ENCODE measurements at regions not wholly inside any gene's neighbourhood (a gene's known extent, or its start where the extent isn't known, plus 50 kb on each side); places are given as distances from the start of the nearest gene placed in this dataset.
"Not testable (repeated sequence)": the region's sequence is repeated elsewhere in the genome, so short reads cannot be mapped to it uniquely, and the experiment has no call there.

DNA sequence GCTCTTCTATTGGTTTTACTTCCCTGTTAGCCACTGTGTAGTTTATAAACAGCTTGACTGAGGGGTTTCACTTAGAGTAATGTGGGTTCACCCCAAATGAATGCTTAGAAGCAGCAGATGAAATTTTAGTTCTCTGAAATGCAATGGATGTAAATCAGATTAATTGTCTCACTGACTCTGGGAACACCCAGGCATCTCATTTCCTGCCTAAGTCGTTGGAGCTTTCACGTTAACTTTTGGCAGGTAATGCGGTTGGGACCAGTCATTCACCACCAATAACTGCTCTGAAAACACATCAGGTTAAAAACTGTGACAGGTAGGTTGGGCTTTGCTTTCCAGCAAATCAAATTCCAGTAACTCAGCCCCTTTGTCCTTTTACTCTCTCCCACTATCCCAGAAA lies 775.4 kb downstream of the NTRK3 start:
- H3K36me3 ChIP-seq (replicated peaks): no peaks in the 10 kb centered on the region
- 0 out of 2 replicates have a peak, but pooled peaks cover 4% of the 10 kb centered on the region for H3K9me3 ChIP-seq
- in situ Hi-C loops (cut with MboI; ENCODE audit: low sequenced_read_pairs): no loop called here
- no peaks in the 10 kb centered on the region for H3K4me1 ChIP-seq
- no peak for DNase-seq (ENCODE audit: low spot score in 2 of 2)
- no peak overlapping the region for H3K4me3 ChIP-seq
- no peaks in the 10 kb centered on the region for H3K27me3 ChIP-seq (ENCODE audit: low read depth)

DNA sequence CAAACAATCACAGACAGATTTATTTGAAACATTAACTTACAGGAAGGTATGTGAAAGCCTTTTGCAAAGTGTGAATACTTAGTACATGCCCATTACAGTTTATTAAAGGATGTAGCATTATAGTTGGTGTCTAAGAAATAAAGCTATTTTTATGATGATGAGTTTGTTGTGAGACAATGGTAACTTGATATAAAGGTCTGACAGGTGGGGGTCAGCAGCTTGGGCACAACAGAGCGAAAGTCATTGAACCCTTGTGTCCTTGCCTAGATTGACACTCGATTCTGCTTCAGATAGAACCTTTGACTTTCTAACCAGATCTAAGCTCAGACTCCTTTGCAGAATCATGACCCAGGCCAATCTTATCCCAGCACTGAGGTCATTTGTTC lies 777.9 kb downstream of the NTRK3 start:
- in situ Hi-C loops (cut with MboI; ENCODE audit: low sequenced_read_pairs): no loop called here
- no peaks in the 10 kb centered on the region for H3K9me3 ChIP-seq
- H3K36me3 ChIP-seq (replicated peaks): no peaks in the 10 kb centered on the region
- H3K27me3 ChIP-seq (ENCODE audit: low read depth): no peaks in the 10 kb centered on the region
- H3K4me1 ChIP-seq: no peaks in the 10 kb centered on the region
- DNase-seq (ENCODE audit: low spot score in 2 of 2): no peak
- no peak overlapping the region for H3K4me3 ChIP-seq

DNA sequence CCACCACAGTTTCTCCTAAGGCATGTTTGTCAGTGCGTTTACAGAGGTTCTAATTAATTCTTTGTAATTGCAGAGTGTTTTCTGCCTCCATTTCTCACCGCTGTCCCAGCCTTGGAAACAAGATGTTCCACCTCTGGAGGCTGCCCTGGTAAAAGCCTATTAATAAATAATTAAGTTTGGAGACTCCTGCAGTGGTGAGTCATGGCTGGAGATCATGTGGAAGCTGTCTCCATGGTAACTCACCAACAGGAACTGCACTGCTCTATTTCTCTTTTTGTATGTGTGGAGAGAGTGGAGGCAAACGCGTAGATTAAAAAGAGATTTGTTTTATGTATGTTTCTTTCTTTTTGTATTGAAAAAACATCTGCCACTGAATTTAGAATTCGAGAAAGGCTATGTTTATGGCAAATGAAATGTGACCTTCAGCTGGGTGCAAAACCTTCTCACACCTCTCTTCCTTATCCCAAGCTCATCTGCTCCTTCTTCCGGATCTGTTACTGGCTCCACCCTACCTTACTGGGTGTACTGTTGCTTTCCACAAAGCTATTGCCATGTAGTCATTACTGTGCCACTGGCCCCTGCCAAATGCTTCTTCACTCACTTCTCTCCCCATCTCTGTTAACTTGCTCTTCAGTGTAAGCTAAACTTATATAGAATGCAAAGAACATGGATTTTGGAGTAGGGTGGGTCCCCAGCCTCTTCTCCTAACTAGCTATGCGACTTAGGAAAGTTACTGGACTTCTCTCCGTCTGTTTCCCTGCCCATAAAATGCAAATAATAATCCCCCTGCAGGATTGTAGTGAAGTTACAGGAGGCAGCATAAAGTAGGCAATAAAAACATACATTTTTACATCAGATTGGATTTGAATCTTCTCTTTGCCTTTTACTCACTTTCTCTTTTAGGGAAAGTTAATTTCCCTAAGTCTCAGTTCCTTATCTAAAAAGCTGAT lies 778.5 kb downstream of the NTRK3 start:
- no peaks in the 10 kb centered on the region for H3K27me3 ChIP-seq (ENCODE audit: low read depth)
- H3K4me3 ChIP-seq: no peak overlapping the region
- H3K4me1 ChIP-seq: no peaks in the 10 kb centered on the region
- H3K9me3 ChIP-seq: no peaks in the 10 kb centered on the region
- no peaks in the 10 kb centered on the region for H3K36me3 ChIP-seq (replicated peaks)
- in situ Hi-C loops (cut with MboI; ENCODE audit: low sequenced_read_pairs): no loop called here
- no peak for DNase-seq (ENCODE audit: low spot score in 2 of 2)

DNA sequence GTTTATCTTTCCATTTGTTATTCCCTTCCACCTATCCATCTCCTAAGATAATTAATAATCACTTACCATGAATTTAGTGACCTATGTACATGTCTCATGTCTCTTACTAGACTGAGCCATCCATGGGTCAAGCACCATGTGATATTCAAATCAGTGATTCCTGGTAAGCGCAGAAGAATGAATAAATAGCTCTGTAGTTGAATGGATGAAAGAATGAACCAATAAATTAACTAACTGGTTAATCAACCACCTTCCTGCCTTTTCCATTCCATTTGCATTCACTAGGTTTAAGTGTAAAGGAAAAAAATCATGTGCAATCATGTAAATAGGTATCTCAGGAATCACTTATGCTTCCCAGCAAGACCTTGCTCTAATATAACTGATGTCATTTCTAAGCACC lies 779.5 kb downstream of the NTRK3 start:
- no peak for DNase-seq (ENCODE audit: low spot score in 2 of 2)
- Histone ChIP-seq H3K27me3 (ENCODE audit: low read depth) (no peaks in the 10 kb centered on the region), H3K9me3 (no peaks in the 10 kb centered on the region), H3K4me3 (no peak overlapping the region), H3K4me1 (no peaks in the 10 kb centered on the region), H3K36me3 (replicated peaks) (no peaks in the 10 kb centered on the region)
- in situ Hi-C loops (cut with MboI; ENCODE audit: low sequenced_read_pairs): no loop called here

DNA sequence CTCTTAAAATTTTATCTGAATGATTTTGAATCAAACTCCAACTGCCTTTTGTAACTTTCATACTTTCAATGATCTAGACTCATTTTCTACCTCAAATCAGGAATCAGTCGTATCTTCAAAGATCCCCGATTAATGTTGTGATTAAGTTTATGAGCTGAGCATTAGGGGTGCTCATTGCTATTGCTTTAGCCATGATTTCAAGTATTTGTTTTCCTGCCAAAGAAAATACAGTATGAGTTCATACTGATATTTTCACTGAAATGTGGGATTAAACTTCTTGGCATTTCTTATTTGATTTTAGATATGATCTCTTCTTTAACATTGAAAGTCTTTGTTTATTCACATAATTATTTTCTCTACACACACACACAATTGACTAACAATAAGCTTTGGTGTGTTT lies 785.6 kb downstream of the NTRK3 start:
- Histone ChIP-seq H3K36me3 (replicated peaks) (no peaks in the 10 kb centered on the region), H3K4me3 (no peak overlapping the region), H3K9me3 (no peaks in the 10 kb centered on the region; the same call in 1 of the 2 replicates), H3K27me3 (ENCODE audit: low read depth) (no peaks in the 10 kb centered on the region), H3K4me1 (no peaks in the 10 kb centered on the region)
- in situ Hi-C loops (cut with MboI; ENCODE audit: low sequenced_read_pairs): no loop called here
- DNase-seq (ENCODE audit: low spot score in 2 of 2): no peak

DNA sequence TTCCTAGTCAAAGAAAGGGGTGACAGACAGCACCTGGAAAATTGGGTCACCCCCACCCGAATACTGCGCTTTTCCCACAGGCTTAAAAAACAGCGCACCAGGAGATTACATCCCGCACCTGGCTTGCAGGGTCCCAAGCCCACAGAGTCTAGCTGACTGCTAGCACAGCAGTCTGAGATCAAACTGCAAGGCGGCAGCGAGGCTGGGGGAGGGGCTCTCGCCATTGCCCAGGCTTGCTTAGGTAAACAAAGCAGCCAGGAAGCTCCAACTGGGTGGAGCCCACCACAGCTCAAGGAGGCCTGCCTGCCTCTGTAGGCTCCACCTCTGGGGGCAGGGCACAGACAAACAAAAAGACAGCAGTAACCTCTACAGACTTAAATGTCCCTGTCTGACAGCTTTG lies 792.6 kb downstream of the NTRK3 start:
- H3K36me3 ChIP-seq (replicated peaks); in situ Hi-C loops (cut with MboI; ENCODE audit: low sequenced_read_pairs); H3K9me3 ChIP-seq; H3K4me3 ChIP-seq; H3K4me1 ChIP-seq; H3K27me3 ChIP-seq (ENCODE audit: low read depth); DNase-seq (ENCODE audit: low spot score in 2 of 2): not testable (repeated sequence)

DNA sequence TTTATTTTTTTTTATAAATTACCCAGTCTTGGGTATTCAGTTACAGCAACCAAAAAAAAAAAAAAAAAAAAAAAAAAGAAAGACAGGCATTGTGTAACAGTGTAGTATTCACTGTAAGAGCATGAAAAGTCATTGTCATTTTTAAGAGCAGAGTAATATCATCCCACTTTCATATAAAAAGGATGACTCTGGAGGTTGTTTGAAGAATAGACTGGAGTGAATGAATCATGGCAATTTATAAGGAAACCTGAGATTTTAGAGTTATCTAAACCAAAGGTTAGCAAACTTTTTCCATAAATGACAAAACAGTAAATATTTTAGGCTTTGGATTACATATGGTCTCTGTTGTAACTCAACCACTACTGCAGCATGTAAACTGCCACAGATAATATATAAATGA lies 794.9 kb downstream of the NTRK3 start:
- Histone ChIP-seq H3K4me3 (no peak overlapping the region), H3K36me3 (replicated peaks) (no peaks in the 10 kb centered on the region; the same call in 1 of the 2 replicates), H3K4me1 (no peaks in the 10 kb centered on the region), H3K9me3 (peaks cover 7% of the 10 kb centered on the region; the same call in 1 of the 2 replicates), H3K27me3 (ENCODE audit: low read depth) (no peaks in the 10 kb centered on the region)
- in situ Hi-C loops (cut with MboI; ENCODE audit: low sequenced_read_pairs): no loop called here
- DNase-seq (ENCODE audit: low spot score in 2 of 2): no peak

DNA sequence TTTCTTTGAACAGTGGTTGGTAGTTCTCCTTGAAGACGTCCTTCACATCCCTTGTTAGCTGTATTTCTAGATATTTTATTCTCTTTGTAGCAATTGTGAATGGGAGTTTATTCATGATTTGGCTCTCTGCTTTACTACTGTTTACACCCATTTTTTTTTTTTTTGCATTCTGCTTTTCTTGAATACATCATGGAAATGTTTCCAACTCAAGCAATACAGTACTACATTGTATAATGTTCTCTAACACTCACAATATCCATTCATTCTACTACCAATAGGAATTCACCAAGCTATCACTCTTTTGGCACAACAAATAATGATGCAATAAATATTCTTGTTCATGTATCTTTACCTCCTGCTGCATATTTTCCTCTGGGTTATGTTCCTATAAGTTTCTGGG lies 801.7 kb downstream of the NTRK3 start:
- Histone ChIP-seq H3K27me3 (ENCODE audit: low read depth) (no peaks in the 10 kb centered on the region), H3K9me3 (0 out of 2 replicates have a peak, but pooled peaks cover 2% of the 10 kb centered on the region), H3K36me3 (replicated peaks) (no peaks in the 10 kb centered on the region), H3K4me3 (no peak overlapping the region), H3K4me1 (no peaks in the 10 kb centered on the region)
- in situ Hi-C loops (cut with MboI; ENCODE audit: low sequenced_read_pairs): no loop called here
- no peak for DNase-seq (ENCODE audit: low spot score in 2 of 2)

DNA sequence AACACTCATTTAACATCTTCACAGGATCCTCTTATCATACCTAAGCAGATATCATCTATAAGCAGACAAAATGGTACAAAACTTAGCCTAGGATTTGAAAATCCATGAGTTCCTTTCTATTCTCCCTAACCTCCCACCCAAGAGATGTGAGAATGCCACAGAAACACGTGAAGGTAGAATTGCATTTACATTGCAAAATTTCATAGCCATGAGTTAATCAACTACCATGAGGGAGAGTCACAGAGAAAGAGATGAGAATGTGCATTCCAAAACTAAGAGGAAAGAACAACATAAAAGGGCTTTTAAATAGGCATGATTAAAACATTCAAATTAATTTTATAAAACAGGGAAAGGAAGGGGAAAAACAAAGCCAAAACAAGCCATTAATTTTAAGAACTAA lies 806.2 kb downstream of the NTRK3 start:
- Histone ChIP-seq H3K9me3 (0 out of 2 replicates have a peak, but pooled peaks cover 6% of the 10 kb centered on the region), H3K36me3 (replicated peaks) (no peaks in the 10 kb centered on the region), H3K4me1 (no peaks in the 10 kb centered on the region), H3K27me3 (ENCODE audit: low read depth) (no peaks in the 10 kb centered on the region), H3K4me3 (no peak overlapping the region)
- in situ Hi-C loops (cut with MboI; ENCODE audit: low sequenced_read_pairs): no loop called here
- DNase-seq (ENCODE audit: low spot score in 2 of 2): no peak

DNA sequence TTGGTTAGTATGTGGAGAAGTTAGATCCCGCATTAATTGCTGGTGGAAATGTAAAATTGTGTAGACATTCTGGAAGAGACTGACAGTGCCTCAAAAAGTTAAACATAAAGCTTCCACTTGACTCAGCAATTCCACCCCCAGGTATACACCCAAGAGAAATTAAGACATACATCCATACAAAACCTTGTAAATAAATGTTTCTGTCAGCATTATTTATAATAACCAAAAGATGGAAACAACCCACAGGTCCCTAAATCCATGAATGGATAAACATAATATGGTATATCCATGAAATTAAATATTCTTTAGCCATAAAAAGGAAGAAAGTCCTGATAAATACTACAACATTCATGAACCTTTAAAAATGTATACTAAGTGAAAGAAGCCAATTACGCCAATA lies 817.4 kb downstream of the NTRK3 start:
- Histone ChIP-seq H3K27me3 (ENCODE audit: low read depth) (no peaks in the 10 kb centered on the region), H3K4me3 (no peak overlapping the region), H3K36me3 (replicated peaks) (no peaks in the 10 kb centered on the region), H3K9me3 (no peaks in the 10 kb centered on the region; the same call in 1 of the 2 replicates), H3K4me1 (no peaks in the 10 kb centered on the region)
- in situ Hi-C loops (cut with MboI; ENCODE audit: low sequenced_read_pairs): no loop called here
- no peak for DNase-seq (ENCODE audit: low spot score in 2 of 2)

DNA sequence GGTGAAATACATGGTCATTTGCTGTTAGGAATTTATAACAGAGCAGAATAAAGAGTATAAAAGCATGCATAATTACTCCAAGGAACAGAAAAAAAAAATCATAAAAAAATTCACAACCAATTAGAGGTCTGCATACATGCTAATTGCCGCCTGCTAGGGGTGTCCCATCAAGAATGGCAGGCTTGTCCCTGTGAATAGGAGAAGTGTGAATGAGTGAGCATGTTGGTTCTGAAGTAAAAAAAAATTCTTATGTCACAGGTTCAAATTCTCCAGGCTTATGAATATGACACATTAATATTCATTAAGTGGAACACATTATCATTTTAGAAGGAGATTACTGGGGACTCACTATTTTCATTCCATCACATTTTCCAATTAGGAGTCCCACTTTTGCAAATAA lies 822.7 kb downstream of the NTRK3 start:
- Histone ChIP-seq H3K4me3 (no peak overlapping the region), H3K36me3 (replicated peaks) (no peaks in the 10 kb centered on the region), H3K4me1 (no peaks in the 10 kb centered on the region), H3K27me3 (ENCODE audit: low read depth) (no peaks in the 10 kb centered on the region), H3K9me3 (no peaks in the 10 kb centered on the region)
- in situ Hi-C loops (cut with MboI; ENCODE audit: low sequenced_read_pairs): no loop called here
- no peak for DNase-seq (ENCODE audit: low spot score in 2 of 2)

DNA sequence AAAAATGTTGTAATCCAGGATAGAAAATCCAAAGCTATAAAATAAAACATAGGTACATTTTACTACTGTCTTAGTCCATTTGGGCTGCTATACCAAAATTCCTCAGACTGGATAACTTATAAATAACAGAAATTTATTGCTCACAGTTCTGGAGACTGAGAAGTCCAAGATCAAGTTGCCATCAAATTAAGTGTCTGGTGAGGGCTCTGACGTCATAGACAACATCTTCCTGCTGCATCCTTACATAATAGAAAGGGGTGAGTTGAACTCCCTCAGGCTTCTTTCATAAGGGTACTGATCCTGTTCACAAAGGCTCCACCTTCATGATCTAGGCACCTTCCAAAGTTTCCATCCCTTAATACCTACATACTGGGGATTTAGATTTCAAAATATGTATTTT lies 826.8 kb downstream of the NTRK3 start:
- DNase-seq (ENCODE audit: low spot score in 2 of 2): no peak
- no peaks in the 10 kb centered on the region for H3K27me3 ChIP-seq (ENCODE audit: low read depth)
- no peak overlapping the region for H3K4me3 ChIP-seq
- in situ Hi-C loops (cut with MboI; ENCODE audit: low sequenced_read_pairs): no loop called here
- no peaks in the 10 kb centered on the region for H3K9me3 ChIP-seq
- H3K36me3 ChIP-seq (replicated peaks): no peaks in the 10 kb centered on the region
- H3K4me1 ChIP-seq: no peaks in the 10 kb centered on the region

DNA sequence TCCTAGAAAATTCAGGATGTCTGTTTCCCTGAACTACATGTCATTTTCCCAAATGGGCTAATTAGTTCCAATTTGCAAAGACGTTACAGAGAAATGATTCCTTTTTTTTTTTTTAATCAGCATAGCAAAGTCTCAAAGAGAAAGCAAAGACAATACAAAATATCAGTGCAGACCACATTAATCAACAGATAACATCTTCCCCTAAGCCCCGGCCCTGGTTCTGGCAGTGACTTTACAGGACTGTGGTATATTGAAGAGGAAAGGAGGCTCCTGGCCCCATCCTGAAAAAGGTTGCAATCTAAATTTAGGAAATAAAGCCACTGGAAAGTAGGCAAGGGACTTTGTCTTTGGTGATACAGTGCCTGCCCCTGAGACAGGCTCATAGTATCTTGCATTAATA lies 836.5 kb downstream of the NTRK3 start:
- Histone ChIP-seq H3K4me1 (no peaks in the 10 kb centered on the region), H3K4me3 (no peak overlapping the region), H3K27me3 (ENCODE audit: low read depth) (no peaks in the 10 kb centered on the region), H3K36me3 (replicated peaks) (no peaks in the 10 kb centered on the region), H3K9me3 (no peaks in the 10 kb centered on the region)
- DNase-seq (ENCODE audit: low spot score in 2 of 2): no peak
- in situ Hi-C loops (cut with MboI; ENCODE audit: low sequenced_read_pairs): no loop called here

DNA sequence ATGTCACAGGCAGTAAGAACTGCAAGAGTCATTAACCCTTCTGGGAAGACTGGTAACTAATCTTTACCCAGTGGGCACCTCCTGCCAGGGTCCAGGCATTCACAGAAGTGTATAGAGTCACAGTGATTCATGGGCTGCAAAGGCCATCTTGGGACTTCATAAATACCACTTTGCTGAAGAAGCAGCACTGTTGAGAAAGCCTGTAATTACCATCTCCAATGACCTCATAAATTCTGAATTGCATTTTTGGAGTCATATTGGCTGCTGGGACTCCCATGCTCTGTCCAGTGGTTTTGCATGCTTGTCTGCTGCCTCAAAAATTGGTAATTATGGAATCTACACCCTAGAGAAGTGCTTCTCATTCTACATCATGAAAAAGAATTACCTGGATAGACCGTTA lies 837.2 kb downstream of the NTRK3 start:
- DNase-seq (ENCODE audit: low spot score in 2 of 2): no peak
- no peaks in the 10 kb centered on the region for H3K9me3 ChIP-seq
- in situ Hi-C loops (cut with MboI; ENCODE audit: low sequenced_read_pairs): no loop called here
- no peak overlapping the region for H3K4me3 ChIP-seq
- H3K36me3 ChIP-seq (replicated peaks): no peaks in the 10 kb centered on the region
- H3K4me1 ChIP-seq: no peaks in the 10 kb centered on the region
- H3K27me3 ChIP-seq (ENCODE audit: low read depth): no peaks in the 10 kb centered on the region
